AG08395 (cell line): ENCODE measurements at regions not wholly inside any gene's neighbourhood (a gene's known extent, or its start where the extent isn't known, plus 50 kb on each side); places are given as distances from the start of the nearest gene placed in this dataset.

Experiments used
- DNase-seq: peaks from one replicate; pipeline ENCODE4 v3.0.0; 2012; ENCODE audit warnings: mixed read lengths, low spot score

- DNase-seq, result no peak
Observed at GRCh38 chr6:6376845-6377244, 56.4 kb upstream of the F13A1 start.

- DNase-seq, result no peak
Observed at GRCh38 chr6:6377621-6378020, 57.2 kb upstream of the F13A1 start.

- DNase-seq, result no peak
Observed at GRCh38 chr6:6379573-6379972, 59.1 kb upstream of the F13A1 start.

DNA sequence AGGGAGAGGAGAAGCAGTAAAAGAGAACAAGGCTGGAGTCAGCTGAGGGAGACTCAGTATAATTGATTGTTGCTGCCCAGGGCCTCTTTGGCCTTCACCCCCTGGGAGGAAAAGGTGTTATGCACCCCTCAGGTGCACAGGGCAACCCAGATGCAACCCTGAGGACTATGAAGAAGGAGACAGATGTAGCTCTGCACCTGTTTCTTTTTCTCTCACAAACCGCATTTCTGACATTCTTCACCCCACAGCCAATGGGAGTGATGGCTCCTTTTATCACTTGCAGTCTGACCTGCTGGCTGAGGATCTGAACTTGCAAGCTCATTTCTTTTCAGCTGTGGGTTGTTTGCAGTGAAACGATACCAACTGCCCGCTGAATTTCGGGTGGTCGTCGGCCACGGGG, 64.1 kb upstream of the F13A1 start:
- DNase-seq, result no peak

DNA sequence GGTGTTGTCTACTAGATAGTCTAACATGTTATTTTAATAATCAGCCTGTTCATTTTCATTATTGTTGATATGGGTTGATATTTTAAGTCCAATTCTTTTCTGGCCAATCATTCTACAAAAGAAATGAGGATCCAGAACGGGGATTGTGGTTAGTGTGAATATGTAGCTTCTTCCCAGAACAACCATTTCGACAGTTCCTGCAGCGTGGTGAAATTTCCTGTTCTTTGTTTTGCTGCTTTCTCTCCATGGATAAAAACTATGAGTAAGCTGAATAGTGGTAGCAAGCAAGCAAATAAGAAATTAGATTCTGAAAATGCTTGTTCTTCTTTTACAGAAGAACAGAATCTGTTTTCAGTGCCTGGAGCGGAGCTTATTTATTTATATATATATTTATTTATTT, 65.5 kb upstream of the F13A1 start:
- DNase-seq, result no peak

- DNase-seq, result no peak
Observed at GRCh38 chr6:6390849-6391602, 70.6 kb upstream of the F13A1 start.

GRCh38 chr6:6392214-6393068, 72.0 kb upstream of the F13A1 start:
- DNase-seq, result no peak

- no peak for DNase-seq
Observed at GRCh38 chr6:6393069-6393529, 72.6 kb upstream of the F13A1 start.

- no peak for DNase-seq
Observed at GRCh38 chr6:6395581-6396197, 75.2 kb upstream of the F13A1 start.

DNA sequence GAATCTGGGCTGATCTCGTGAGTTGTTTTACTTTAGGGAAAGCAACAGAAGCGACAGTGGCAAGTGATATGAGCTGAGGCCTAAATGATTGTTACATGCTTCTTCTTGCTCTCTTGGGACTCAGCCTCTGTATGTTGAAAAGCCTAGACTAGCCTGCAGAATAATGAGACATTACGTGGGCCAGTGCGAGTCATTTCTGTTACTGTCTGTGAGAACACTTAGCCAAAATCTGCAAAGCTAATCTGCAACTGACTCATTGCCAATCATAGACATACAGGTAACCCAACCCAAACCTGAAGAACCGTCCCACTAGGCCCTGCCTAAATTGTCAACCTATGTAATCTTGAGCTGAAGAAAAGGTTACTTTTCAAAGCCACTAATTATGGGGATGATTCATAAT, 77.4 kb upstream of the F13A1 start:
- DNase-seq, result no peak

GRCh38 chr6:6399568-6399967, 79.1 kb upstream of the F13A1 start:
- no peak for DNase-seq

DNA sequence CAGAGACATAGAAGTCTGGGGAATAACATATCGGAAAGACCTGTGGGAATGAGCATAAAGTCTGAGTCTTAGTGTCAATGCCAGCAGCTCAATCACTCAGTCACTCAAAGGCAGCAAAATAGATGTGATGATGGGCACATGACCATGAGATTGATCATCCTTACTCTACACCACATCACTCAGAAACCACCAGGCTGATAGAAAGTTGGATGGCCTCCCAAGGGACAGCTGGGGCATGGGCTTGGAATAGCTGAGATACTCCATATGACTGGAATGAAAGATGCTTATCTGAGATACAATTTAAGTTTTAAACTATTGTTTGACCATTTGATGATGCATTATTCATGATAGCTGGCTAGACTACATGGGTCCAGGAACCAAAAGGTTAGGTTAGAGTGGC, 80.9 kb upstream of the F13A1 start:
- DNase-seq, result no peak

DNA sequence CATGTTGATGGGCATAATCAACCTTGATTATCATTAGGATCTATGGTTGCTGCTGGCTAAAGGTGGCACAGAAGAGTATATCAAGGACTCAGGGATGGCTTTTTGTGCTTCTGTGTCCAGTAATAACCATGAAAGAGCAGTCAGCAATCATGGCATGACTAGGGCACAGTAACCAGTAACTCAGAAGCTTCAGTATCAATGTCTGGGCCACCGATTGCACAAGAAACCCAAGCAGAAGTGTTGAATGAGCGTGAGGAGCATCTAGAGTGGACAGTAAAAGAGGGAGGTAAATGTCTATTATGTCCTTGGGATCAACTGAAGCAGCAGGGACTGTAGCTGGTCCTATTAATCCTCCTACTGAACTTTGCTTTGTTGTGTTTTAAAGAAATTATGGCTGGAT, 81.5 kb upstream of the F13A1 start:
- DNase-seq, result no peak

DNA sequence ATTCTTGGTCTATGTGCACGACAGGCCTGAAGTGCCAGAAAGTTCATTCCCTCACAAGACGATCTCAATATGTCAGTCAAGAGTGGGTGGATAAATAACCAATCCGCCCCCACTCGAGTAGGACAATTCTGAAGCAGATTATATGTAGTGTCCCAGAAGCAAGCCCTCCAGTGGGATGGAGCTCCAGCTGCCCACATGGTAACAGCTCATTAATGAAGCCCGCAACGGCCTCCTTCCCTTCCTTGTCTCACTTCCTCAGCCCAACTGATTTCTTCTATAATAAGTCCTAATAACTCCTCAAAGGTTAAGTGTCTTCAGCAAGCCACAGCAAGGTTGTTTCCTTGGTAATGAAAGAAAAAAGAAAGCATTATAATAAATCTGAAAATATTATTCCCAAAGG, 82.1 kb upstream of the F13A1 start:
- DNase-seq, result no peak

GRCh38 chr6:6405031-6405430, 84.6 kb upstream of the F13A1 start:
- no peak for DNase-seq

DNA sequence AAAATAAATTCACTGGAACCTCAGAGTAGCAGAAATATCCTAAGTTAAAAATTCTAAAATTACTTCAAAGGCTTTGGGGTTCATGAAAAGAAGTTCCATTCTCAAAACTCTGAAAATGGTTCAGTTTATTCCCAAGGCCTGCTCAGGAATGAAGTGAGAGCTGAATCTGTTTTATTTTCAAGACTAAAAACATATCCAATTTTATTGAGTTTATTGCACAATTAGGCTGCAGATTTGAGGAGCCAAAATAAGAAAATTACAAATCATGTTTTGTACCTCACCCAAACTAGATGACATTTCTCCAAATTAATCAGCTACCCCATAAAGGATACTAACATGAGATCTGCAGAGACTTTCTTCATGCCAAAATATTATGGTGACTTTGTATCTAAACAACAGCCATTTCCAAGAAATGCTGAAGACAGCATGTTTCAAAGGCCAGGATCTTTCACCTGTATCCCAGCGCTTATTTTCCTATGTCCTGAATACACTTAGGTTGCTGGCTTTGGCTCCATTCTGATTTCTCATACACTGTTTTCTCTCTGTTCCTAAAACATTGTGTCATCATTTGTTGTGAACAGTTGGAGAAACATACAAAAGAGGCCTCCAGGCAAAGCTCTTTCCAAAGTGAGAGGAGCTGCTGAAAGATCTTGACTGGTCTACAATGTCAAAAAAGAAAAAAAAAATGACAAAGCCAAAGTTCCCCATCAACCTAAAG, 85.7 kb upstream of the F13A1 start:
- no peak for DNase-seq

DNA sequence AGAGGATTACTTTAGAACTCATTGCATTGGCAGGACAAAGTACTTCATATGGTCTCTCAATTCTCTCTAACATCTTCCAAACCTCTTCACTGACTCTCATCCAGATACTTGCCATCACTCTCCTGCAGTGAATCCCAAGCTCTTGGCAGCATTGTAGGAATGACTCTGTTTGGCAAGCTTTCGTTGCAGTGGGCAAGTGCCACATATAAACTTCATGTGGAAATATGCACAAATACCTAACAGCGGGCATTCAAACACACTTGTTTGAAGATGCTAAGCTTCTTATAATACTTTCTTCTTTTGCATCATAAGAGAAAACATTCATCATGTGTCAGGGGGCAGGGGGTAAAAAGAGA, 86.2 kb upstream of the F13A1 start:
- DNase-seq, result no peak

DNA sequence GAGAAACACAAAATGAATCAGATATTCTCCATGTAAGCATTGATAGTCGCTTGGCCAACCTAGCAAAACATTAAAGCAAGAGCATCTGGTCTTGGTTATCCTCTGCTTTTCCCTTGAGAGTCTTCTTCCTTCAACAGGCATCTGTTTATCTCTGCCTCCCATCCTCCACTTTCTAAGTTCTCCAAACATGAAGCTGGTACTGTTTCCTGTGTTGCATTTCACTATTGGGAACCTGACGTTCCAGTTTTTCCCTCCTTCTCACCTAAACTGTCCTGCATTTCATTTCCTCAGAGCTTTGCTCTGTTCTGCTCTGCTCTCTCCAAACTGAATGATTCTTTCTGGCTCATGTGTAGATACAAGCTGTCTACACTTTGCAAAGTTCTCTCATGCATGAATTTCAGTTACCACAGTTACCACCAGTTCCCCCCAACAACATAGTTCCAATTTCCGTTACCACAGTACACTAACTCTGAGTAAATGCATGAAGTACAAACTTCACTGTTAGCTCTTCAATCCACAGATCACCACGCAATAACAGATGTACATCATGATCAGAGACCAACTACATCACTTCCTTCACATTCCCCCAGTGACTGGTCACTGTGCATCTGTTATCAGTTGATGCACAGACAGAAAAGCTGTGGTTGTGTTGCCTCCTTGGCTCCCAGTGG, 86.7 kb upstream of the F13A1 start:
- DNase-seq, result peak; percentile 10

DNA sequence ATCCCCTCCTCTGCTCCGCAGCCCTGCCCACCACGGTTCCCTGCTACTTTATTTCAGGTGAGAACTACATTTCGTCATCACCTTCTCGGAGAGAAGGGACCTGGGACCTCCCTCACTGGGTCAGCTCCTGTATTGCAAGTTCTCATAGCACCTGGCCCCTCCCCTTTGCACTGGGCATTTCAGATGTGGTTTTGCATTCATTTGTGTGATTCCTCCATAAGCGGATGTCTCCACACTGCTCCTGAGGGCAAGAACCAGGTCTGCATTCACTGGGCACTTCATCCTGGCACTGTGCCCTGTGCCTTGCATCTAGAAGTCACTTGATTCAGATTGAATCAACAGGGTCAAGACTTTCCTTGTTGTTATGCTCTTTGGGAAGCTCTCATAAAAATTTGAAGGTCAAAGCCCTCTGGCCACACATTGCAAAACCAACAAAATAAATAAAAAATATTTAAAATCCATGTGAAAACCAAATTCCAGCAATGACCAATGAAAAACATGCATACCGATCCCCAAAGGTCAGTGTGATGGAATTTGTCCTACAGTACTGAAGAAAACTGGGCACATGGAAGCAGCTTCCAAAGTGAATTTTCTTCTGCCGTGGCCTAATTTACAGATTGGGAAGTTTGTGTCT, 89.1 kb upstream of the F13A1 start:
- DNase-seq, result no peak

- no peak for DNase-seq
Observed at GRCh38 chr6:6411115-6411514, 90.7 kb upstream of the F13A1 start.

DNA sequence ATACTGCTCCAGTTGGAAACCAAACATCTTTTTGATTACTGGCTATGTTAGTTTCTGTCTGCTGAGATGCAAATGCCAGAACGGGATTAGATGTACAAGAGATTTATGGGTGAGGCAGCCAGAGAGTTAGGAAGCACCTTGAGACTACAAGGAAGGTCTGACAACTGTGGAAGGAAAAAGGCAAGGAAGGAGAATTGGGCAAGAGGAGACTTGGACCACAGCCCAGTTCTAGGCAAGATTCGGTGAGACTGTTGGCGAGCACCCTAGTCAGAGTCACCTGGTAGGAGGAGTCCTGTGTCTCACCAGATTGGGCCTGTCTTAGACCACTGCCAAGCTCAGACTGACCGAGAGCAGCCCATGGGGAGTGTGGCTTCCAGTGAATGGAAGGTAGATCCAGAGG, 91.8 kb upstream of the F13A1 start:
- no peak for DNase-seq
